MM.1S (cell line): ENCODE measurements at regions not wholly inside any gene's neighbourhood (a gene's known extent, or its start where the extent isn't known, plus 50 kb on each side); places are given as distances from the start of the nearest gene placed in this dataset.

ENCODE experiments used
- CTCF ChIP-seq: fragments of 300-600 bp; sonication (generic); IDR thresholded peaks from 2 replicates; pipeline ENCODE4 v1.5.1; 2016; ENCODE audit warnings: antibody characterized with exemption, low read length, mixed read lengths
- EZH2 ChIP-seq: fragments of 300-600 bp; sonication (generic); optimal IDR thresholded peaks from 2 replicates; pipeline ENCODE3; 2017; ENCODE audit warnings: low read depth, mild to moderate bottlenecking, antibody characterized with exemption, low read length, mixed read lengths
- EZH2phosphoT487 ChIP-seq: fragments of 300-600 bp; sonication (generic); IDR thresholded peaks from 2 replicates; pipeline ENCODE4 v1.6.1; 2018; ENCODE audit warnings: antibody characterized with exemption, low read length

DNA sequence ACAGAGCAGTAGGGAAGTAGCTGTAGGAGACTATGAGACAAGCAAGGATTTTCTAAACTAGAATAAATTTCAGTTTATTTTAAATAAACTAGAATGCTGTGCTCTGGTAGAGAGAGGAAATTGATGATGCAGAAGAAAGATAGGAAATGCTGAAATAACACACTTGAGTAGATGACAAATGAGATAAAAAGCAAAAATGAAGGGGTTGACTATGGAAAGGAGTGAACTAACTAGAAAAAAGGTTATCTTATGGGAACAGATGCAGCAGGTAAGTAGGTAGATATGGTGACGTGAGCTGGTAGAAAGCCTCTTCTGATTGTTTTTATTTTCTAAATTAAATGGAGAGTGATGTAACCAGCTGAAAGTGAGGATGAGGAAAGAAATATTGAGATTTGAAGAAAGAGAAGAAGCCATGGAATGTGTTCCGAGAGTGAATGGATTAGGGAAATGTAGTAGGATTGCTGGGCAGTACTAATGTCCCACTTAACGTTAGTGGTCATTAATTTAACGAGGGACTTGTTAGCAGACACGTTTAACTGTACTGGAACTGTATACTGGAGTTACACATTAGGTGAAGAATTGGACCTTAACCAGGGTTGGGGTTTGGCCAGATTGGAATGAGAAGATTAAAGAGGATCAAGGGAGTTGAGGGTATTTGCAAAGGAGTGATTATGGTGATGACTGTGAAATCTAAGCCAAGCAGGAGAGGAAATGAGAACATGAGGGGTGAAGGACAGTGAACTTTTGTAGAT is 196.5 kb downstream of the TANC2 start:
- no peak for TF ChIP-seq CTCF
- TF ChIP-seq EZH2, result no peak
- no peak for TF ChIP-seq EZH2phosphoT487
